Endodermal cell (in vitro differentiated cells): ENCODE measurements at regions not wholly inside any gene's neighbourhood (a gene's known extent, or its start where the extent isn't known, plus 50 kb on each side); places are given as distances from the start of the nearest gene placed in this dataset.

Experiments
- DNase-seq: peaks from one replicate; pipeline ENCODE4 v3.0.0-alpha.2; 2017
- H3K27ac ChIP-seq: 2 replicates; pipeline ENCODE4 v1.5.1; 2013; ENCODE audit warnings: mild to moderate bottlenecking, low read depth, low read length, moderate library complexity
- H3K27me3 ChIP-seq: 2 replicates; pipeline ENCODE4 v1.6.1; 2013; ENCODE audit warnings: mild to moderate bottlenecking, low read length, moderate library complexity; ENCODE audit not compliant: insufficient read depth, control insufficient read depth, poor library complexity, severe bottlenecking
- H3K36me3 ChIP-seq: 2 replicates; pipeline ENCODE4 v1.7.0; 2013; ENCODE audit warnings: mild to moderate bottlenecking, low read length, moderate library complexity; ENCODE audit not compliant: control insufficient read depth, insufficient read depth
- H3K4me1 ChIP-seq: one replicate; pipeline ENCODE4 v1.7.0; 2013; ENCODE audit warnings: low read length; ENCODE audit not compliant: control insufficient read depth, insufficient read depth
- H3K4me3 ChIP-seq: 2 replicates; pipeline ENCODE4 v1.5.1; 2013; ENCODE audit warnings: mild to moderate bottlenecking, low read length, moderate library complexity
- H3K9ac ChIP-seq: 2 replicates; pipeline ENCODE4 v1.6.1; 2013; ENCODE audit warnings: mild to moderate bottlenecking, low read length, moderate library complexity; ENCODE audit not compliant: poor library complexity, severe bottlenecking; ENCODE audit errors: extremely low read depth
- H3K9me3 ChIP-seq: 2 replicates; pipeline ENCODE4 v1.6.1; 2013; ENCODE audit warnings: mild to moderate bottlenecking, low read length, moderate library complexity; ENCODE audit not compliant: control insufficient read depth
- H3K27ac Mint-ChIP-seq: 2 replicates; pipeline ENCODE4 v1.8.0; 2020; ENCODE audit warnings: mixed read lengths
- H3K27me3 Mint-ChIP-seq: 2 replicates; pipeline ENCODE4 v1.8.0; 2021; ENCODE audit warnings: mild to moderate bottlenecking, mixed read lengths; ENCODE audit not compliant: insufficient read depth
- H3K36me3 Mint-ChIP-seq: 2 replicates; pipeline ENCODE4 v1.8.0; 2020; ENCODE audit warnings: low read depth, mixed read lengths
- H3K4me1 Mint-ChIP-seq: 2 replicates; pipeline ENCODE4 v1.8.0; 2020; ENCODE audit warnings: mixed read lengths
- H3K4me3 Mint-ChIP-seq: 2 replicates; pipeline ENCODE4 v1.8.0; 2020; ENCODE audit warnings: mild to moderate bottlenecking, moderate library complexity, mixed read lengths
- H3K9me3 Mint-ChIP-seq: 2 replicates; pipeline ENCODE4 v1.8.0; 2020; ENCODE audit warnings: mild to moderate bottlenecking, mixed read lengths
- WGBS, 2 experiments: methylation state at CpG; one replicate each; pipeline versions ENCODE4 v1.1.5 to v1.1.7; 2013; ENCODE audit warnings: missing lambda C conversion rate in 2 of 2, mixed read lengths in 1 of 2; ENCODE audit not compliant: insufficient coverage in 1 of 2, insufficient read length in 1 of 2; 5-methylcytosine and 5-hydroxymethylcytosine counted together
- TF ChIP-seq, protein P1 (sequence below): fragments of 200-600 bp; sonication (generic); conservative IDR thresholded peaks from 2 replicates; pipeline ENCODE4 v1.5.0; 2021; ENCODE audit warnings: antibody characterized with exemption, mild to moderate bottlenecking

DNA sequence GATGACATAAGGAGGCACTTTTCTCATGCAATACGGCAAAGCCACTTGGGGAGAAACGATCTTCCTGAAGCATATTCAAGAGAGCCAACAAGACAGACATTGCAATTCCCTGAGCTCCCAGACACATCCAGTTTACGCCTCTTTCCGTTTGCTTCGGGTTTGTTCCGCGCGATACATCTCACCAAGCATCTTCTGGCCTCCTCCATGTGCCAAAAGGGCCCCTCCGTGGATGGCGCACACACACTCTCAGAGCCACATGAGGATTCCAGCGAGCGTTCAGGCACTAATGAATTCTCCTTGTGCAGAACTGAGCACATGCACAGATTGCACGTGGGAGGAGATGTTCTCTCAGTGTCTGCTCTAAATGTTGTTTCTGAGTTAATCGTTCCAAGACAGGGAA is 146.7 kb upstream of the SHISA6 start:
- DNase-seq: no peak
- no peaks in the 10 kb centered on the region for H3K27me3 ChIP-seq
- no peaks in the 10 kb centered on the region for H3K4me1 ChIP-seq
- TF ChIP-seq, protein P1, sequence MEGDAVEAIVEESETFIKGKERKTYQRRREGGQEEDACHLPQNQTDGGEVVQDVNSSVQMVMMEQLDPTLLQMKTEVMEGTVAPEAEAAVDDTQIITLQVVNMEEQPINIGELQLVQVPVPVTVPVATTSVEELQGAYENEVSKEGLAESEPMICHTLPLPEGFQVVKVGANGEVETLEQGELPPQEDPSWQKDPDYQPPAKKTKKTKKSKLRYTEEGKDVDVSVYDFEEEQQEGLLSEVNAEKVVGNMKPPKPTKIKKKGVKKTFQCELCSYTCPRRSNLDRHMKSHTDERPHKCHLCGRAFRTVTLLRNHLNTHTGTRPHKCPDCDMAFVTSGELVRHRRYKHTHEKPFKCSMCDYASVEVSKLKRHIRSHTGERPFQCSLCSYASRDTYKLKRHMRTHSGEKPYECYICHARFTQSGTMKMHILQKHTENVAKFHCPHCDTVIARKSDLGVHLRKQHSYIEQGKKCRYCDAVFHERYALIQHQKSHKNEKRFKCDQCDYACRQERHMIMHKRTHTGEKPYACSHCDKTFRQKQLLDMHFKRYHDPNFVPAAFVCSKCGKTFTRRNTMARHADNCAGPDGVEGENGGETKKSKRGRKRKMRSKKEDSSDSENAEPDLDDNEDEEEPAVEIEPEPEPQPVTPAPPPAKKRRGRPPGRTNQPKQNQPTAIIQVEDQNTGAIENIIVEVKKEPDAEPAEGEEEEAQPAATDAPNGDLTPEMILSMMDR: no peak
- no peak overlapping the region for H3K9ac ChIP-seq
- no peaks in the 10 kb centered on the region for H3K36me3 ChIP-seq
- WGBS, 2 experiments: 96% methylated on average over 11 to 14 of the region's 14 CpGs
- H3K9me3 Mint-ChIP-seq: no peaks in the 10 kb centered on the region
- H3K4me3 ChIP-seq: no peak overlapping the region
- no peaks in the 10 kb centered on the region for H3K9me3 ChIP-seq
- H3K27ac ChIP-seq: no peak overlapping the region
- peaks cover 5% of the 10 kb centered on the region for H3K4me1 Mint-ChIP-seq
- no peaks in the 10 kb centered on the region for H3K36me3 Mint-ChIP-seq
- no peak overlapping the region for H3K4me3 Mint-ChIP-seq
- H3K27me3 Mint-ChIP-seq: no peaks in the 10 kb centered on the region
- no peak overlapping the region for H3K27ac Mint-ChIP-seq

DNA sequence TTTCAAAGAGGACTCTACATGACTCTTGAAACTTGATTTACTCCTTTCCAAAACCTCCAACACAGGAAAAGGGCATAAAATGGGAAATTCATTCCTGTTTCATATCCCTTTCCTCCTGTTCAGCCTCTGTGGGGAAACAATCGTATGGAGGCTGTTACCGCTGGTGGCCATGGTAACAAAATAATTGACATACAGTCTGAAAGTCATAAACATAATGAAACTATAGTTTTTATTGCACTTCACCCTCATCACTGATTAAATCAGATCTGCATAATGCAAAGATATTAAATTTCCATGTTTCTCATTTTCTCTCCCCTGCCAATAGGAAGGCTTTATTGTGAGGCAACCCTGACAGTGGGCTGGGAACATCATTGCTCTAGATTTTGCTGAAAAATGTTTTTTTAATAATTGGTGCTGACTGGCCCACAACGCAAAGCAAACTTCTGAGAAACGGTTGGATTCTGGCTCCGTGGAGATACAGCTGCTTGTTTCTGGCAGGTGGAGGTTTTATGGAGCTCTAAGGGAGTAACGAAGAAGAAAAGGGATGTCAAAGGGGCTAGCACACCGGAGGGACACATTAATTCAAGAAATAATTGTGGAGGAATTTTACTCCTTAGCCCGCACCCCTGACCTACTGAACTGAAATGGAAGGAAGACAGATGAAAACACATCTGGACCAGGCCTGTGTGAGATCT is 154.2 kb upstream of the SHISA6 start:
- DNase-seq: no peak
- WGBS, 2 experiments: 94 to 95% methylated on average over 6 to 8 of the region's 8 CpGs
- Mint-ChIP-seq H3K4me1 (peaks cover 14% of the 10 kb centered on the region), H3K27me3 (peaks cover 25% of the 10 kb centered on the region), H3K4me3 (no peak overlapping the region), H3K27ac (no peak overlapping the region), H3K9me3 (peaks cover 4% of the 10 kb centered on the region), H3K36me3 (no peaks in the 10 kb centered on the region)
- Histone ChIP-seq H3K36me3 (no peaks in the 10 kb centered on the region), H3K4me3 (no peak overlapping the region), H3K4me1 (peaks cover 3% of the 10 kb centered on the region), H3K9me3 (no peaks in the 10 kb centered on the region), H3K27ac (no peak overlapping the region), H3K27me3 (peaks cover 6% of the 10 kb centered on the region), H3K9ac (no peak overlapping the region)
- TF ChIP-seq, protein P1: no peak

DNA sequence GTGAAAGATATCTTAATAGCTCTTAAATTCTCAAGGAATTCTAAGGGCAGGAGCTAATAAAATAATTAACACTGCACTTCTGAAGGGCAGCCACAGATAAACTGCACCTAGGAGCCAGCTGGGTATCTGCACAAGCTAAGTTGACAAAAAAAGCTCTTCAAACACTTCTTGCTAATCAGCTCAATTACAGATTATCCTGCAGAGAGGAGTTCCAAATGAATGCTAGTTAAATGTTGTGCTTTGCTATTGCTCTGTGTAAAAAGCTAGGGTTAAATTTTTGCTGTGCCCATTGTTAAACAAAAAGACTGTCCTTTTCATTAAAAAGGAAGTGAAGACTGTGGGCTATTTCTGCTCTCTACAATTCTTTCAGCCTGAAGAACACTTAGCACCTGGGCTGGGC is 158.5 kb upstream of the SHISA6 start:
- Histone ChIP-seq H3K27me3 (peaks cover 6% of the 10 kb centered on the region), H3K36me3 (no peaks in the 10 kb centered on the region), H3K9me3 (no peaks in the 10 kb centered on the region), H3K27ac (no peak overlapping the region), H3K4me3 (no peak overlapping the region), H3K9ac (no peak overlapping the region), H3K4me1 (peaks cover 3% of the 10 kb centered on the region)
- no peak for DNase-seq
- H3K4me1 Mint-ChIP-seq: peaks cover 18% of the 10 kb centered on the region
- peaks cover 30% of the 10 kb centered on the region for H3K27me3 Mint-ChIP-seq
- TF ChIP-seq, protein P1: no peak
- H3K27ac Mint-ChIP-seq: peak overlapping the region; percentile 60
- no peak overlapping the region for H3K4me3 Mint-ChIP-seq
- H3K36me3 Mint-ChIP-seq: no peaks in the 10 kb centered on the region
- H3K9me3 Mint-ChIP-seq: peaks cover under 1% of the 10 kb centered on the region
